GM19240 (cell line): ENCODE measurements at regions not wholly inside any gene's neighbourhood (a gene's known extent, or its start where the extent isn't known, plus 50 kb on each side); places are given as distances from the start of the nearest gene placed in this dataset.
"Not testable (repeated sequence)": the region's sequence is repeated elsewhere in the genome, so short reads cannot be mapped to it uniquely, and the experiment has no call there.

Experiments used
- DNase-seq: peaks from one replicate; pipeline ENCODE4 v3.0.0; 2011; ENCODE audit warnings: low spot score; ENCODE audit not compliant: insufficient read length

GRCh38 chr16:51867386-51868065 is 679.4 kb downstream of the TOX3 start:
- no peak for DNase-seq

- no peak for DNase-seq
These were observed 682.4 kb downstream of the TOX3 start for GRCh38 chr16:51864575-51864974.

GRCh38 chr16:51854401-51854951 is 692.5 kb downstream of the TOX3 start:
- DNase-seq = no peak

- DNase-seq = no peak
These were observed 693.4 kb downstream of the TOX3 start for GRCh38 chr16:51853586-51853985.

- no peak for DNase-seq
These were observed 694.1 kb downstream of the TOX3 start for GRCh38 chr16:51852892-51853291.

GRCh38 chr16:51851111-51851510 is 695.8 kb downstream of the TOX3 start:
- no peak for DNase-seq

GRCh38 chr16:51849715-51850114 is 697.2 kb downstream of the TOX3 start:
- DNase-seq = no peak

GRCh38 chr16:51845586-51846305 is 694.7 kb upstream of the SALL1 start:
- DNase-seq = no peak

- no peak for DNase-seq
These were observed 688.8 kb upstream of the SALL1 start for GRCh38 chr16:51839727-51840462.

GRCh38 chr16:51834794-51835193 is 683.7 kb upstream of the SALL1 start:
- DNase-seq = no peak

GRCh38 chr16:51834133-51834532 is 683.1 kb upstream of the SALL1 start:
- no peak for DNase-seq

GRCh38 chr16:51831595-51832367 is 680.7 kb upstream of the SALL1 start:
- DNase-seq = no peak

GRCh38 chr16:51831034-51831433 is 680.0 kb upstream of the SALL1 start:
- not testable (repeated sequence) for DNase-seq

- DNase-seq = no peak
These were observed 674.7 kb upstream of the SALL1 start for GRCh38 chr16:51825779-51826178.

GRCh38 chr16:51822471-51822870 is 671.4 kb upstream of the SALL1 start:
- no peak for DNase-seq

- no peak for DNase-seq
These were observed 670.5 kb upstream of the SALL1 start for GRCh38 chr16:51821527-51821926.

GRCh38 chr16:51820176-51820575 is 669.1 kb upstream of the SALL1 start:
- no peak for DNase-seq

GRCh38 chr16:51818342-51818944 is 667.4 kb upstream of the SALL1 start:
- no peak for DNase-seq

- no peak for DNase-seq
These were observed 665.9 kb upstream of the SALL1 start for GRCh38 chr16:51816929-51817328.

GRCh38 chr16:51815523-51815922 is 664.5 kb upstream of the SALL1 start:
- DNase-seq = no peak

GRCh38 chr16:51814617-51815016 is 663.5 kb upstream of the SALL1 start:
- no peak for DNase-seq
